NCI-H774 (cell line): ENCODE measurements at regions not wholly inside any gene's neighbourhood (a gene's known extent, or its start where the extent isn't known, plus 50 kb on each side); places are given as distances from the start of the nearest gene placed in this dataset.

Source experiments
- DNase-seq: peaks from one replicate; lab custom pipeline; 2025; lab: John Stamatoyannopoulos, UW

DNA sequence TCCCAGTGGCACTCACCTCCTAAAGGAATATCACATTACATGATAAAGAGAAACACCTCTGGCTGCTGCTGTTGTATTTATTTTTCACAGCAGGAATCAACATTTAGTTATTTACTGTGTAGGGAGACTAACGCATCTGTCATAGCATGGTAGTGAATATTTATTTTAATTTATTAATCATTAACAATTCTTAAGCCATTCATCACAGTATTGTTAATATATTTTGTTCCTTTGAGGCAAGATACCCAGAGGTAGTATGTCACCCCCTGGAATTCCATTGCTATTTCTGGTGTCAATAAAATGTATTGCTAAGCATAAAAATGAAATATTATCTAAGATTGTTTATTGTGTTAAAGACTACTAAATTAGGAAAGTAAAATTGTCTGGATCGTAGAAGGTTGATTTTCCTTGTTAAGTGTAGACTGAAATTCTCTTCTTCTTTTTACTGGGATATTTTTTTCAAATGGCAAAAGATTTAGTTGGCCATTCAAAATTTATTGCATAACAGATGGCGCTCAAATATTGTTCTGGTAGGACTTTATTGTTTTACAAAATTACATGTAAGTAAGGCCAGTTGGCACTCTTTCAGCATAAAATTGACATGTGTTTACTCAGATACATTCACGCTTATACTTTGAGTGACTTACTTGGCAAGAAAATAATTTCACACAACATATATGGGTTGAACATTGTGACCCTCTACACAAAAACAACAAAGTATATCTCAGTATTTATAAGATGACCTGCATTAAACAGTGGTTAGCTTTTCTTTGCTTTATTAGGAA, 1358.7 kb upstream of the SORCS1 start:
- DNase-seq: no peak

DNA sequence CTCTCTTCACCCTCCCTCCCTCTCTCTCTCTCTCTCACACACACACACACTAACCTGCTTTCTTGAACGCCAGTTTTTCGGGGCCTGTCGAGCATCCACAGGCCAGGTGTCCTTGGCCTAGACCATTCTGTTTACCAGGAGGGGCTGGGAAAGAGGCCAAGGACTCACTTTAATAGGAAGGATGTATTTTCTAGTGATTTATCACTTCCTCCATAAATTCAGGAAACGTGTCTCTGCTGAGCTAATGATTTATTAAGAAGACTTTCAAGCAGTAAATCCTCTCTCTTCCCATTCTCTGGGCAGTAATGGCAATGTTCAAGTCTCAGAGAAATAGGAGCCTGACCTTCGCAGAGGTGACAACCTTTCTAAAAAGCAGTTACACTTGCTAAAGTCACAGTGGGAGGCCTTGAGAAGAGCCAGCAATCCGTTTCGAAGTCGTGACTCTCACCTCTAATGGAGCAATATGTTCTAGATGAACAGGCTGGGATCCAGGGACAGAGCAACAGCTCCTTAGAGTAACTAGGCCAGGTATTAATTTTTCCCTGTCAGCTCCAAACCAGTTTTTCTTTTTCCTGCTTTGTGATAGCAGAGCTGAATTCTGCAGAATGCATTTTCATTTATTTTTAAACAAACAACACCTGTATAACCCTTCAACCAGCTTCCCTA, 1357.5 kb upstream of the SORCS1 start:
- DNase-seq: no peak

DNA sequence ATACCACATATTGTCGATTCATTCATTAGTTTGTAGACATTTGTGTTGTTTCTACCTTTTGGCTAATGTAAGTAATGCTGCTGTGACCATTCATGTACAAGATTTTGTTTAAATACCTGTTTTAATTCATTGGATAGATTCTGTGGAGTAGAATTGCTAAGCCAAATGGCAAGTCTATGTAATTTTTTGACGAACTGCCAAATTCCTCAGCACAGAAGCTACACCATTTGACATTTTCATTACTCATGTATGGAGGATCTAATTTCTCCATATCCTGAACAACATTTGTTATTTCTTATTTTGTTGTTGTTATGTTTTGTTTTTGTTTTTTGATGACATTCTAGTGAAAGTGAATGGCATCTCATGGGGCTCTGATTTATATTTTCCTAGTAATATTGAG, 1351.3 kb upstream of the SORCS1 start:
- no peak for DNase-seq

DNA sequence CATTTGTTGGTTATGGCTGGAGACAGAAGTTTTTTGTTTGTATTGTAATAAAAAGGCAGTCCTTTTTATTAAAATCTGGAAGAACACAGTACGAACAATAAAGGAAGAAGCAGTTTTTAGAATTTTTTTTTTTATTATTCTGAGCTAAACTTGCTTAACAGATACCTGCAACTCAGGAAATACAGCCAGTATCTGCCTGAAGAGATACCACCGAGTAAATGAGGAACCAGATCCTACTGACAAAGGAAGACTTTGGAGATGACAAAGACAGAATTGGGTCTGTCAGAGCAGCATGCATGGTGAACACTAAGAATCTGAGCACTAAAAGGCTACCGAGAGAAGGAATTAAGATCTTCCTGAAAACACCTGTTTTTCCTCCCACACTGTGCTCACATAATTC, 1335.9 kb upstream of the SORCS1 start:
- no peak for DNase-seq

DNA sequence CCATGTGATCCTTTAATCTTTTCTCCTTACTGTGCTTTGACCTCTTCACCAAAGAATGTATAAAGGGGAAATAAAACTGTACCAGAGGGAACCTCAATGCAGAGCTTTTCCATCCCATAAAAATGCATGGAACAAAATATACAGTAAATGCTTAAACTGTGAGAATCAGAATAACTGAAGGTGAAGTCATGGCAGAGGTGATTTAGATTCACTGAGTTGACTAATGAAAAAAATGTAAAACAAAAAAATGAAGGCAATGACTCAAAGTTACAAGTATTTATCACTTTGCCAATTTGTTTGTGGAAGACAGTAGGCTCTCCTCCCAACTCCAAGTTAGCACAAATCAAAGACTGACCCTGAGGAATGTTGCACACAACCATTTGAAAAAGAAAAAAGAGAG, 1331.6 kb upstream of the SORCS1 start:
- DNase-seq: no peak

DNA sequence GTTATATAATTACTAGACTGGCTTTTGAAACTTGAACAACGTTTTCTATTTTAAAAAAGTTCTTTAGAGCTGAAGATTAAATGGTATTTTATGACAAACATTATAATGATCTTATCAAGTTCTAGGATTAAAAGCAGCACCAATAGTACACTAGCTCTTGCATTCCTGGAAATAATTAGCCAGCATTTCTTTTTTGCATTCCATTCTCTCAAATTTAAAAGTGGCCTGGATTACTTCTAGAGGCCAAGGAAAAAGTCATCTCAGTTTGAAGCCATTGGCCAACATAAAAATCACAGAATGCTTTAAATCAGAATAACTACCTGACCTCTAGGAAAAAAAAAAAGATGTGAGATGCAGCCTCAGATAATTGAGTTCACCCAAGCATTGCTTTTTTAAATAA, 1326.4 kb upstream of the SORCS1 start:
- DNase-seq: no peak

DNA sequence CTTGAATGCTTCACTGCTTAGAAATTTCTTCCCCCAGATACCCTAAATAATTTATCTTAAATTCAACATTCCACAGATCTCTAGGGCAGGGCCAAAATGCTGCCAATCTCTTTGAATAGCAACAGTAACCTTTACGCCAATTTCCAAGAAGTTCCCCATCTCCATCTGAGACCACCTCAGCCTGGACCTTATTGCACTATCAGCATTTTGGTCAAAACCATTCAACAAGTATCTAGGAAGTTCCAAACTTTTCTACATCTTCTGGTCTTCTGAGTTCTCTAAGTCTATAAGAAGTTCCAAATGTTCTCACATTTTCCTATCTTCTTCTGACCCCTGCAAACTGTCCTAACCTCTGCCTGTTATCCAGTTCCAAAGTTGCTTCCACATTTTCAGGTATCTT, 1306.9 kb upstream of the SORCS1 start:
- DNase-seq: no peak

DNA sequence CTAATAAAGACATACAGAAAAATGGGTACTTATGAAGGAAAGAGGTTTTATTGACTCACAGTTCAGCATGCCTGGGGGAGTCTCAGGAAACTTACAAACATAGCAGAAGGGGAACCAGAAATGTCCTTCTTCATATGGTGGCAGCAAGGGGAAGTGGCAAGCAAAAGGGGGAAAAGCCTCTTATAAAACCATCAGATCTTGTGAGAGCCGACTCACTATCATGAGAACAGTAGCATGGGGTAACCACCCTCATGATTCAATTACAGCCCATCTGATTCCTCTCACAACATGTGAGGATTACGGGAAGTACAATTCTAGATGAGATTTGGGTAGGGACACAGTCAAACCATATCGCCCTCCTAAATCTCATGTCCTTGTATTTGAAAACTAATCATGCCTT, 1305.4 kb upstream of the SORCS1 start:
- no peak for DNase-seq

DNA sequence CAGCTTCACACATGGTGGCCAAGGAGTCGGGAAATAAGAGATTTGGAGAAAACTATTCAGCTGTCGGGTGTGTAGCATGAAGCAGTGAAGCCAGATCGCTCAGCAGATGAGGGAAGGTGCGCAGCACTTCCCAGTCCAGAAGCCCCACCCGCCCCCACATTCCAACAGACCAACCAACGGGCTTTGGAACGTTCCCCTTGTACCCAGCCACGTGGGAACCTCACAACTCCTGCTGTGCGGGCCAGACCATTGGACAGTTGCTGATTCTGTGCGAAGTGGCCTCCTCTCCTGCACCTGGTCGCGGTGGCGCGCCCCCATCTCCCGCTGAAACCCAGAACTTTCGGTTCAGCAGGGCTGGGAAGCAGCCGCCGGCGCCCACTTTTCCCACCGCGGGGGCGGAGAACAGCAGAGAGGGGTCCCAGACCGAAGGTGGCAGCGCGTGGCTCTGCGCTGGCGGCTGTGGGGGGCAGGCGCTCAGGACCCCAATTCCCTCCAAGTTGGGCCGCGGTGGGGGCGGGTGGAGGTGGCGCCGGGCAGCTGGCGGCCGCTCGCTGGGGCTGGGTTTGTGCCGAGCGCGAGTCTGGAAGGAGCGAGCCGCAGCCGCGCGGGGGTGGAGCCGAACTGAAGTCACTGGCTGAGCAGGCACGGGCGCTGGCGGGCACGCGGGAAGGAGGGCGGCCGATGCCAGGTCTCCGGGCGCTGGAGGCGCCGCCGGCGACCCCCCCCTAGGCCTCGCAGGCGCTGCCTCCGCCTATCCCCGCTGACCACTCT, 1301.5 kb upstream of the SORCS1 start:
- DNase-seq: no peak

DNA sequence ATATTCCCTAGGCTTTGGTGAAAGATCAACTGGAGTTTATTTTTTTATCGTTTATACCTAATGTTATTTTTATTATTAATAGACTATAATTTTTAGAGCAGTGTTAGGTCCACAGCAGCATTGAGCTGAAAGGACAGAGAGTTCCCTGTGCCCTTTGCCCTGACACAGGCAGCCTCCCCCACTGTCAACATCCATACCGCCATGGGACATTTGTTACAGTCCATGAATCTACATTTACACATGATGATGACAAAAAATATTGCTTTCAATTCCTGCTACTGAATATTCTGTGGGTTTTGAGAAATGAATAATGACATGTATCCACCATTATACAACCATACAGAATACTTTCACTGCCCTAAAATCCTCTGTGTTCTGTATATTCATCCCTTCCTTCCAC, 1297.5 kb upstream of the SORCS1 start:
- DNase-seq: no peak

DNA sequence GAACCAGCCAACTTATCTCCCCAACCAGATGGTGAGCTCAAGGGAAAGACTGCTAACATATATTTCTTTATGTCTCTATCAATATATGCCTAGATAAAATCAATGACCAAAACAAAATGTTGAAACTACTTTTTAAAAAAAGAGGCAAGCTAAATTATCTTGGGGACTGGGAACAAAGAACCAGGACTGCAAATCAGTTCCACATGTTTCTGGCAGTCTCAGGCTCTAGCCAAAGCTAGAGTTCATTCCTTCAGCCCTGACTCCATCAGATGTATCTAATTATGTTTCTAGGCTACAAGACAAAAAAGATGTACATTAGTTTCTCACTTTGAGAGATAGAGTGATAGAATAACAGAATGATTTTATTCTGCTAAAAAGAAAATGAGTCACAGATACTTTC, 1290.3 kb upstream of the SORCS1 start:
- no peak for DNase-seq

DNA sequence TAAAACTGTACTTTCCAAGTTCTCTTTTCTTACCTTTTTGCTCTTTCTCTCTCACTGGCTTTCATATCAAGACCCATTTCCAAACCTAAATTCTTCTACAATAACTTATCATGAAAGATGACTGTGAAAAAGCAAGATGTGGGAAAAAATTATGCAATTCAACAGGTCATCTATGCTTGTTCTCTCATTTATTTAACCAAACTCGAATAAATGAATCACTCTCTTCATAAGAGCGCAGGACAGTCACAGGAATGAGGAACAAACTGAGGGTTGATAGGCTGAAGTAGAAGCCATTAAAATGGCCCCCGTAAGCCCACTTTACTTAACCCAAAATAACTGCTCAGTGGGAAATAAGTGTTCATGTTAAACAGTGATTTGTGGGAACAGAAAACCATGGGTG, 1289.7 kb upstream of the SORCS1 start:
- no peak for DNase-seq

DNA sequence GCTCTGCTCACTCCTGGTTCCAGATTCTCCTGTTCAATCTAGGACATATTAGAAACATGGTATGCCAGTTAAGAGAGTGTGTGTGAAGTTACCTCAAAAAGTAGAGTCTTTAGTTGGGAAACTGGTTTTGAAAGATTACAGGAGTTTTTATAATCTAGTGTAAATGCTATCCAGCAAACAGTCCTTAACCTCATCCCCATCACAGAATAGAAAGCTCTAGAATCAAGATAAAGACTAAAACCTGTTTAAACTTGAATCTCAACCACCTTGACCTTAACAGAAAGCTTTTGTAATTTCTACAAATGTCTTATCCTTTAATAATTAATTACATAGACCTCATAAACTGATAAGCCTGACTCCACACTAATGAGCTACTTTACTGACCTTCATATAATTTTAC, 1288.7 kb upstream of the SORCS1 start:
- DNase-seq: no peak

DNA sequence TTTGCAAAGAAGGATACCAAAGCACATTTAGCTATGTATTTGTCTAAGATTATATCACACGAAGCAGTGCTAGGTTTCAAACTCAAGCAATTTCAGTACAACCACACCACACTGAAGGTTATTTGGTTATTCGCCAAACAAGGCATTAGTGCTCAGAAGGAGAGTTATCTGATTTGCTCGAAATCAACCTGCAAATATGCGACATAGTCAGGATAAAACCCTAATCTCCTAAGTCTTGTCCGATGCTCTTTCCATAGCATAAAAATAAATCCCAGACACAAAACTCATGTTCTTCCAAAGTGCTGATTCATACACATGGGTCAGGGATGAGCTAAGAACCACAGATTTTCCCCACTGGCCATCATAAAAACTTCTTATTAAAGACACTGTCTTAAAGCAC, 1288.0 kb upstream of the SORCS1 start:
- no peak for DNase-seq

DNA sequence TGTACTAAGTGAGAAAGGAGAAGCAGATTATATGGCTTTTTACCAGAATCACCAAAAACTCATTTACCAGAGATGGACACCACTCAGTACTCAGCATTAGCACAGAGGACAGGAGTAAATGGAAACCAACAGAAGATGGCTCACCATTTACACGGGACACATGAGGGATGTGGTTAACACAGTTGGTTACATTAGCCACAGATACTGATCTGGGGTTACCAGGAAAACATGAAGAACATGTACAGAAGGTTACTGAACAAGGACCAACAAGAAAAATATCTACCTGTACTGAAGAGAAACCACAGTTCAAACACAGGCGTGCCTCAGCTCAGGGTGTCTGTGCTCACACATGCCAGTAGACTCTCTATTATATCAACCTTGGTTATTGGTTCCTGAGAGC, 1285.8 kb upstream of the SORCS1 start:
- DNase-seq: no peak

DNA sequence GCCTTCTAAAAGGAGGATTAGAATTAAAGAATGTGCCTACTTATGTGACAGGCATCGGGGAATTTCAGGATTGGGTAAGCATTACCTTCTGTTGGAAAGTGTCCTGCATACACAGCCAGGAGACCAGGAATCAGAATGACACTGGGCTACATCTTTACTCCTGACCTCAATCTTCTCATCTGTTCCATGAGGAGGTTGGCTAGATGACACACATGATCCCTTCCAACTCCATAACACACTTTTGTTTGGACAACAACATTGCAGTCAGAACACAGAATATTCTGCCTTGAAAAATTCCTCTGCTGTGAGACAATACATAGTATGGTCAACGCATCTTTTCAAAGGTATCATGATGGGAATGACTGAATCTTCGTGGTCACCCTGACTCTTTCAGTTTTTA, 1281.2 kb upstream of the SORCS1 start:
- DNase-seq: no peak

DNA sequence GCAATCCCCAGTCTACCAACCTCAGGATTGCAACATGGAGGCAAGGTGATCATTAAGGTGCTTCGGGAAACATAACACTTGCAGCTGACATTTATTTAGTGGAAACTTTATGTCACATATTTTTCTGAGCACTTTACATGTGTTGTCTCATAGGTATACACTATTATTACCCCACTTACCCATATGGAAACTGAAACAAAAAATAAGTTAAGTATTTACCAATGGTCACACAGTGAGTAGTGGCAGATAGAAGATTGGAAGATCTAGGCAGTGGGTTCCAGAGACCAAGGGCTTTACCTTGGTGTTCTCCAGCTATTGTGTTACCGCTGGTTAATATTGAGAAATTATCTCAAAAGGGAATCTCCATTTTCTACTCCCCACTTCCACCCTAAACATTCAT, 1279.1 kb upstream of the SORCS1 start:
- no peak for DNase-seq

DNA sequence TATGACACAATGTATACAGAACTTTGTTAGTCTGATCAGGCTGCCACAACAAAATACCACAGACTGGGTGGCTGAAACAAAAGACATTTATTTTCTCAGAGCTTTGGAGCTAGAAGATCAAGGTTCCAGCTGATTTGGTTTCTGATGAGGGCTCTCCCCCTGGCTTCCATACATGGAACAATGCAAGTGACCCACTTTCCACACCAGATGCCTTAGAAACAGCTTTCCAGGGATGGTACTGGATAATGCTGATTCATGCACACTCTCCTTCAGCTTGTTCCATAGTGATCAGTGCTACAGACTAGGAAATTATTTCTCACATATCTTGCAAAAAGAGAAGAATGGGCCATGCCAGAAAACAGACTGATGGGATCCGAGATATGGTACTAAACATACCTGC, 1274.9 kb upstream of the SORCS1 start:
- DNase-seq: no peak

DNA sequence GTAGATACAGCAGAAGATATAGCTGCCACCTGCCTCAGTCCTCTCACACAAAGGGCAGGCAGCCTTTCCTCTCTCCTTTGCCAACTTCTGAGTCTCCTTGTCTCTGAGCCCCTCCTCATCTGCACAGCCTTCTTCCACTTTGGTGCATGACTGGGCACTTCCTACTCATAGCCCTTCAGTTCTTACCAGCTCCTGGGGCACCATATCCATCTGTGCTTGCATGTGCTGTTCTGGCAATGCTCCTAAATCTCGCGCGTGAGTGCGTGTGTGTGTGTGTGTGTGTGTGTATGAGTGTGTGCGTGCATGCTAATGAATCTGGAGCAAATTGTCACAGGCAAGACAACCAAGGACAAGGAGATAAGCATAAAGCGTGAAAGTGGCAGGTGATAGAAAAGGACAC, 1271.6 kb upstream of the SORCS1 start:
- DNase-seq: no peak

DNA sequence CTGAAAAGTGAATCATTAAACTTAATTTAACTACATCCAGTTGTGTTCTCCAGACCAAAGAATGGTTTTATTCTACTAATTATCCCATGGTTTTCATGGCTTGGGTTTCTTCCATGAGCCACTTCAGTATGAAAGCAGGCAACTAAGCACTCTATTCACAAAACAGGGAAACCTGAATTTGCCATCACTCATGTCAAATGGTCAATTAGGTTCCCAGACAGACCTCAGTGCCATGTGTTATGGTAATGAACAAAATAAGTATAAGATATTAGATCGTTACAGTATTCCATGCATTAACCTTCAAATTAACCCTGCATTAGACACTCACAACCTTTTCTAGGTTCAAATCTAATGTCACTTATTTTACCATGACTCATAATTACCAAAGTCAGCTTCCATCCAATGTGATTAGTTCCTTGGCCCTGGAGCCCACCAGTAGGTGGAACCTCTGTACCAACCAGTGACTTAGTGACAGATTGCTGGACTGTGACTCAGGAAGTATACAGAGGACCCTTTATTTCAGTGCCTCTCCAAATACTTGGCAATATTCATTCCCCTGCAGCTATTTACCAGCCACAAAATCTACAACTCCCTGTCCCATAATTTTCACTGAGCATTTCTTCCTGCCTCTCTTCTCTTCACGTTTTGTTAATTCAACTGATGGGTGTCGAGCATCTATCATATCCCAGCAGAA, 1270.2 kb upstream of the SORCS1 start:
- DNase-seq: no peak

DNA sequence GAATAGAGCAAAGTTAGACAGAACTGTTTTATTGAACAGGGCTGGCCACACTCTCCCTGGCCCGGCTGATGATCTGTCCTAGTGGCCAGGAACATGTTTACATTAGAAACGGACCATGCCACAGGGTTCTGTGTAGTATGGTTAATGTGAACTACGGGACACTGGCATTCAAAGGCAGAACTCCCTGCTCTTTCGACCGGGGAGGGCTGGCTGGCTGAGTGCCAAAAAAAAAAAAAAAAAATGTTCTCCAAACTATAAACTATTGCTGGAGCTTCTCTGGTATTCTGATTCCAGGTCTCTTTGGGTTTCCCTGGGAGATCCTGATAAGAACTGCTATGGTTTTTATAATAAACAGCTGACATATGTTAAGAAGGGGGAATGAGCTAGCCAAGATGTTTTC, 1262.6 kb upstream of the SORCS1 start:
- no peak for DNase-seq

DNA sequence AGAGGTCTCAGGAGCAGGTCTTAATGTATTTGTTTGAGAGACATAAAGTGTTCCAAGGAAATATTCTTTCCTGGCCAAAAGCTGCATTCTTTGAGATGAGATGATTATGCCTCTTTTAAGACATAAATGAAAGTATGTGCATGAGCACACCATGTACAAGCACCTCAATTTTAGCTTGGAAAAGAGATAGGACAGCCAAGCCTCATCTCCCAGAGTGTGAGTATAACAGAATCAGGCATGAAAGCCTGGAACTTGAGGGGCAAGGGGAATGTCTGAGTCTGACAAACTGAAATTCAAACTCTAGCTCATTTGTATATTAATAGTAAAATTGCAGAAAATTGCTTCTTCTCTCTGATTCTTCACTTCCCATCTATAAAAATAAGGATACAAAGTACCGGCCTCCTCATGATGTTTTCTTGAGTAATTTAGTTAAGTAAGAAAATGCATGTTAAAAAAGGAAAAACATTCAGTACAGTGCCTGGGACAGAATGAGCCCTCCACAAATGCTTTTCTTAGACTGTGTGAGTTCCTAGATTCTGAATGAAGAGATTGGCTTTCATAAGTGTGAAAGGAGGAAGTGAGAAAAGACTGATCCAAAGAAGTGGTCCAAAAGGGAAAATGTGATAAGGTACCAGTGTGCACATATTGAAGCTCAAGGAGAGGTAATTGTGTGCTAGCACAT, 1260.9 kb upstream of the SORCS1 start:
- DNase-seq: no peak
